ENCODE measurements at regions not wholly inside any gene's neighbourhood (a gene's known extent, or its start where the extent isn't known, plus 50 kb on each side); places are given as distances from the start of the nearest gene placed in this dataset.

- POLR2A ChIA-PET, result interaction anchor here (0.9 to 1.2 kb wide), 2 partner anchors 12 to 29 kb away, joined by 3 to 4 read pairs; no protein-coding TSS in a partner anchor
- CTCF ChIA-PET (ENCODE audit: low intra/inter-chr PET ratio), result no interaction called here
- H3K36me3 ChIP-seq (ENCODE audit: control insufficient read depth, insufficient read depth, low read length), result no peaks in the 10 kb centered on the region; the same call in 2 of the 3 replicates
- peaks cover 45% of the 10 kb centered on the region for H3K79me2 ChIP-seq (ENCODE audit: control insufficient read depth, insufficient read depth, low read length)
- BruUV-seq (replicated peaks), result TSS peak; percentile 89
- no peaks in the 10 kb centered on the region for H4K20me1 ChIP-seq (replicated peaks; ENCODE audit: control insufficient read depth, insufficient read depth, low read length)
- DNase-seq (ENCODE audit: extremely low read depth in 1 of 4, low spot score in 3 of 4), result peak; percentile 88 to 93 (median 92)
- 0% methylated on average over 14 of the region's 22 CpGs for WGBS (ENCODE audit: insufficient coverage, low coverage, missing lambda C conversion rate)
- no peaks in the 10 kb centered on the region for H3K9me1 ChIP-seq (ENCODE audit: control insufficient read depth, insufficient read depth, low read length)
- peak overlapping the region; percentile 84 for H3K27ac ChIP-seq (ENCODE audit: extremely low read depth, low read depth, low read length)
- peak; percentile 94 for FAIRE-seq
- peak overlapping the region; percentile 99 for H2AFZ ChIP-seq (ENCODE audit: low read depth, low read length)
- H3K9ac ChIP-seq (ENCODE audit: insufficient read depth in 1 of 2, low read depth in 2 of 2, low read length in 2 of 2), result peak overlapping the region; percentile 84 to 99
- no peaks in the 10 kb centered on the region for H3K27me3 ChIP-seq (ENCODE audit: control insufficient read depth in 2 of 2, insufficient read depth in 2 of 2, low read length in 2 of 2)
- intact Hi-C loops (cut with micrococcal nuclease) (no loop called here), in situ Hi-C loops (cut with MboI) (no loop called here)
- no peaks in the 10 kb centered on the region for H3K9me3 ChIP-seq (replicated peaks; ENCODE audit: control insufficient read depth, insufficient read depth, low read depth, low read length)
- H3K4me2 ChIP-seq (ENCODE audit: insufficient read depth, low read length), result peak overlapping the region; percentile 90
- H3K4me3 ChIP-seq, result peak overlapping the region; percentile 57
- peak; percentile 100 for ATAC-seq
- H3K4me1 ChIP-seq (replicated peaks in 1 of 2; ENCODE audit: control insufficient read depth in 2 of 2, insufficient read depth in 2 of 2, low read length in 2 of 2), result peaks cover 0 to 6% of the 10 kb centered on the region in 2 experiments; a peak in 1 of 5 replicates
- no peak for TF ChIP-seq BRF2 (IDR thresholded peaks at IDR 0.05; ENCODE audit: borderline replicate concordance, insufficient read depth, insufficient read length)
- no peak for TF ChIP-seq ZNF347 (CRISPR knock-in tag; IDR thresholded peaks at IDR 0.05; ENCODE audit: low read depth)
- no peak for TF ChIP-seq AFF4 (CRISPR knock-in tag; IDR thresholded peaks at IDR 0.05)
- peak; percentile 30; the same call in 1 of the 2 replicates for TF ChIP-seq THAP12 (CRISPR knock-in tag; IDR thresholded peaks at IDR 0.05)
- no peak for TF ChIP-seq RBM14 (IDR thresholded peaks at IDR 0.05; ENCODE audit: borderline replicate concordance, insufficient read depth, low read depth, low read length)
- TF ChIP-seq ZNF12 (CRISPR knock-in tag; IDR thresholded peaks at IDR 0.05), result 0 out of 2 replicates have a peak, but pooled peaks have one; percentile 18
- TF ChIP-seq CBX3 (IDR thresholded peaks at IDR 0.05; ENCODE audit: borderline replicate concordance in 1 of 2, low read length in 2 of 2), result no peak
- TF ChIP-seq SUPT5H (IDR thresholded peaks at IDR 0.05), result peak; percentile 91
- no peak for TF ChIP-seq DNMT1 (IDR thresholded peaks at IDR 0.05)
- no peak for TF ChIP-seq PRMT5 (CRISPR knock-in tag; IDR thresholded peaks at IDR 0.05)
Observed at GRCh38 chr7:53811555-53812079, 730.6 kb upstream of the VSTM2A start.
